ENCODE measurements at regions not wholly inside any gene's neighbourhood (a gene's known extent, or its start where the extent isn't known, plus 50 kb on each side); places are given as distances from the start of the nearest gene placed in this dataset.

DNA sequence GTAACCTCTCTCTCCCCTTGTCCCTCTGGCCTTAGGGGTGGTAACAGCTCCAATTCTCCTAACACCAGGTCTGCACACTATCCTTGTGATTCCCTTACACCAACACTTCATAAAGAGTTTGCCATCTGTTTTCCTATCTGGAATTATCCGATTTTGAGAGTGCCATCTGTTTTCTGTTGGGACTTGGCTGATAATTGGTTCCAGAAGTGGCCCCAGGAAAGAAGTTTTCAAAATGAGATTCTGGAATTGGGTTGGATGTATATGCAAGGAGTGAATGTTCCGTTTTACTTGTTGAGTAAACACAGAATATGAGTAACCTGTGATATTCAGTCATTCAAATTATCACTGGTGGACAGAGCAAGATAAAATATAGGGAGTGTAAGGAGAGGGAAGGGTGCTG is 134.1 kb upstream of the HS3ST3A1 start:
- TF ChIP-seq EZH2 (IDR thresholded peaks at IDR 0.05; ENCODE audit: borderline replicate concordance, low read depth, low read length, poor library complexity, severe bottlenecking): no peak
- no peak for TF ChIP-seq CTCF (conservative IDR thresholded peaks at IDR 0.05; ENCODE audit: low read depth, low read length)
- intact Hi-C loops (cut with micrococcal nuclease; ENCODE audit: unreplicated experiment): no loop called here
- no TSS peak for BruUV-seq (replicated peaks)

GRCh38 chr17:13736916-13737315 is 135.2 kb upstream of the HS3ST3A1 start:
- Histone ChIP-seq H3K36me3 (ENCODE audit: insufficient read depth, low read length, poor library complexity, severe bottlenecking) (no peaks in the 10 kb centered on the region), H3K4me1 (ENCODE audit: insufficient read depth, low read length, poor library complexity, severe bottlenecking) (no peaks in the 10 kb centered on the region), H3K4me3 (ENCODE audit: low read depth, low read length, poor library complexity, severe bottlenecking) (no peak overlapping the region), H3K9me3 (ENCODE audit: low read depth, low read length, poor library complexity, severe bottlenecking) (peaks cover 9% of the 10 kb centered on the region), H3K27me3 (replicated peaks; ENCODE audit: insufficient read depth, low read depth, low read length, poor library complexity) (no peaks in the 10 kb centered on the region), H3K27ac (ENCODE audit: low read depth, low read length, poor library complexity, severe bottlenecking) (no peak overlapping the region)
- CTCF ChIA-PET: no interaction called here
- intact Hi-C loops (cut with micrococcal nuclease; ENCODE audit: unreplicated experiment): no loop called here
- TF ChIP-seq EZH2 (IDR thresholded peaks at IDR 0.05; ENCODE audit: borderline replicate concordance, low read depth, low read length, poor library complexity, severe bottlenecking) (no peak), CTCF (conservative IDR thresholded peaks at IDR 0.05; ENCODE audit: low read depth, low read length) (no peak)
- no peak for DNase-seq (ENCODE audit: low spot score)
- BruUV-seq (replicated peaks): no TSS peak
- POLR2A ChIA-PET (ENCODE audit: low non-redundant PET): no interaction called here

More for the DNA sequence above, 134.1 kb upstream of the HS3ST3A1 start:
- H3K27ac ChIP-seq (ENCODE audit: low read depth, low read length, poor library complexity, severe bottlenecking): no peak overlapping the region
- no peaks in the 10 kb centered on the region for H3K36me3 ChIP-seq (ENCODE audit: insufficient read depth, low read length, poor library complexity, severe bottlenecking)
- POLR2A ChIA-PET (ENCODE audit: low non-redundant PET): no interaction called here
- peaks cover 14% of the 10 kb centered on the region for H3K9me3 ChIP-seq (ENCODE audit: low read depth, low read length, poor library complexity, severe bottlenecking)
- H3K4me1 ChIP-seq (ENCODE audit: insufficient read depth, low read length, poor library complexity, severe bottlenecking): no peaks in the 10 kb centered on the region
- CTCF ChIA-PET: no interaction called here
- H3K27me3 ChIP-seq (replicated peaks; ENCODE audit: insufficient read depth, low read depth, low read length, poor library complexity): no peaks in the 10 kb centered on the region
- H3K4me3 ChIP-seq (ENCODE audit: low read depth, low read length, poor library complexity, severe bottlenecking): no peak overlapping the region
- no peak for DNase-seq (ENCODE audit: low spot score)

GRCh38 chr17:13740686-13741085 is 139.0 kb upstream of the HS3ST3A1 start:
- H3K27ac ChIP-seq (ENCODE audit: low read depth, low read length, poor library complexity, severe bottlenecking): no peak overlapping the region
- DNase-seq (ENCODE audit: low spot score): no peak
- no peaks in the 10 kb centered on the region for H3K4me1 ChIP-seq (ENCODE audit: insufficient read depth, low read length, poor library complexity, severe bottlenecking)
- H3K27me3 ChIP-seq (replicated peaks; ENCODE audit: insufficient read depth, low read depth, low read length, poor library complexity): no peaks in the 10 kb centered on the region
- no peak overlapping the region for H3K4me3 ChIP-seq (ENCODE audit: low read depth, low read length, poor library complexity, severe bottlenecking)
- intact Hi-C loops (cut with micrococcal nuclease; ENCODE audit: unreplicated experiment): no loop called here
- BruUV-seq (replicated peaks): no TSS peak
- POLR2A ChIA-PET (ENCODE audit: low non-redundant PET): no interaction called here
- peaks cover 5% of the 10 kb centered on the region for H3K9me3 ChIP-seq (ENCODE audit: low read depth, low read length, poor library complexity, severe bottlenecking)
- CTCF ChIA-PET: no interaction called here
- H3K36me3 ChIP-seq (ENCODE audit: insufficient read depth, low read length, poor library complexity, severe bottlenecking): no peaks in the 10 kb centered on the region
- no peak for TF ChIP-seq CTCF (conservative IDR thresholded peaks at IDR 0.05; ENCODE audit: low read depth, low read length)
- no peak for TF ChIP-seq EZH2 (IDR thresholded peaks at IDR 0.05; ENCODE audit: borderline replicate concordance, low read depth, low read length, poor library complexity, severe bottlenecking)

Data from A673 (cell line).